MCF 10A (cell line): ENCODE measurements at regions not wholly inside any gene's neighbourhood (a gene's known extent, or its start where the extent isn't known, plus 50 kb on each side); places are given as distances from the start of the nearest gene placed in this dataset.

ENCODE experiments used
- BruUV-seq: library from RNA; stranded (reverse); fragments of 400-500 nt; replicated peaks from 2 replicates; lab custom pipeline; 2021; lab: Mats Ljungman, UMichigan
- CTCF ChIA-PET: fragments of 300-600 bp; sonication (Branson Sonifier 250); formaldehyde crosslinking; extraction: SDS; loops from one replicate; lab custom pipeline; 2021; ENCODE audit warnings: antibody characterized with exemption, inconsistent platforms; lab: Yijun Ruan, JAX
- POLR2A ChIA-PET: fragments of 300-600, 350-650 bp; sonication (Branson Sonifier 250); formaldehyde crosslinking; extraction: SDS; loops from one replicate; lab custom pipeline; 2020; ENCODE audit warnings: antibody characterized with exemption, inconsistent platforms; lab: Yijun Ruan, JAX
- DNase-seq: peaks from one replicate; pipeline ENCODE4 v3.0.0-alpha.2; 2018; ENCODE audit not compliant: unreplicated experiment
- H3K27ac Mint-ChIP-seq: one replicate; pipeline ENCODE4 v1.8.0; 2022; ENCODE audit warnings: mild to moderate bottlenecking, low read depth, mixed read lengths; ENCODE audit not compliant: unreplicated experiment
- H3K27me3 Mint-ChIP-seq: one replicate; pipeline ENCODE4 v1.8.0; 2022; ENCODE audit warnings: mixed read lengths; ENCODE audit not compliant: insufficient read depth, unreplicated experiment
- H3K36me3 Mint-ChIP-seq: one replicate; pipeline ENCODE4 v1.8.0; 2022; ENCODE audit warnings: mild to moderate bottlenecking, moderate library complexity, mixed read lengths; ENCODE audit not compliant: insufficient read depth, unreplicated experiment
- H3K4me1 Mint-ChIP-seq: one replicate; pipeline ENCODE4 v1.8.0; 2022; ENCODE audit warnings: mixed read lengths; ENCODE audit not compliant: insufficient read depth, unreplicated experiment
- H3K4me3 Mint-ChIP-seq: one replicate; pipeline ENCODE4 v1.8.0; 2022; ENCODE audit warnings: mild to moderate bottlenecking, moderate library complexity, mixed read lengths; ENCODE audit not compliant: unreplicated experiment
- H3K9me3 Mint-ChIP-seq: one replicate; pipeline ENCODE4 v1.8.0; 2022; ENCODE audit warnings: mixed read lengths; ENCODE audit not compliant: unreplicated experiment
- CTCF ChIP-seq: fragments of 200-600 bp; IDR thresholded peaks from one replicate; pipeline ENCODE4 v1.8.0; 2022; ENCODE audit warnings: antibody characterized with exemption, mild to moderate bottlenecking; ENCODE audit not compliant: unreplicated experiment
- intact Hi-C: fragments of 100-400 bp; cut with micrococcal nuclease; formaldehyde crosslinking; loops from 2 replicates; pipeline ENCODE4 v1.14.1; 2022

GRCh38 chr13:84940167-84940566 is 859.1 kb downstream of the SLITRK6 start:
- H3K4me1 Mint-ChIP-seq, result no peaks in the 10 kb centered on the region
- CTCF ChIA-PET, result no interaction called here
- intact Hi-C loops, result no loop called here
- no peak overlapping the region for H3K27ac Mint-ChIP-seq
- H3K4me3 Mint-ChIP-seq, result no peak overlapping the region
- no peaks in the 10 kb centered on the region for H3K27me3 Mint-ChIP-seq
- DNase-seq, result no peak
- POLR2A ChIA-PET, result no interaction called here
- peaks cover 9% of the 10 kb centered on the region for H3K9me3 Mint-ChIP-seq
- no peak for TF ChIP-seq CTCF
- no peaks in the 10 kb centered on the region for H3K36me3 Mint-ChIP-seq
- BruUV-seq, result no TSS peak

- H3K9me3 Mint-ChIP-seq, result no peaks in the 10 kb centered on the region
- H3K36me3 Mint-ChIP-seq, result peaks cover 7% of the 10 kb centered on the region
- no peaks in the 10 kb centered on the region for H3K4me1 Mint-ChIP-seq
- CTCF ChIA-PET, result interaction anchor here (0.6 kb wide), 1 partner anchor 652 kb away, joined by 4 read pairs; no protein-coding TSS in a partner anchor
- DNase-seq, result no peak
- intact Hi-C loops, result no loop called here
- POLR2A ChIA-PET, result no interaction called here
- H3K27ac Mint-ChIP-seq, result no peak overlapping the region
- TF ChIP-seq CTCF, result no peak
- H3K27me3 Mint-ChIP-seq, result no peaks in the 10 kb centered on the region
- no TSS peak for BruUV-seq
- peak overlapping the region; percentile 54 for H3K4me3 Mint-ChIP-seq
Measured at GRCh38 chr13:84934911-84935310, 864.3 kb downstream of the SLITRK6 start.

- no peak for TF ChIP-seq CTCF
- intact Hi-C loops, result no loop called here
- POLR2A ChIA-PET, result no interaction called here
- no peak overlapping the region for H3K27ac Mint-ChIP-seq
- no peak overlapping the region for H3K4me3 Mint-ChIP-seq
- H3K4me1 Mint-ChIP-seq, result no peaks in the 10 kb centered on the region
- H3K27me3 Mint-ChIP-seq, result no peaks in the 10 kb centered on the region
- H3K9me3 Mint-ChIP-seq, result no peaks in the 10 kb centered on the region
- no peak for DNase-seq
- peaks cover 7% of the 10 kb centered on the region for H3K36me3 Mint-ChIP-seq
- CTCF ChIA-PET, result interaction anchor here (0.6 kb wide), 1 partner anchor 784 kb away, joined by 3 read pairs; no protein-coding TSS in a partner anchor
- BruUV-seq, result no TSS peak
Measured at GRCh38 chr13:84933797-84934196, 865.4 kb downstream of the SLITRK6 start.

GRCh38 chr13:84931264-84931663 is 868.0 kb downstream of the SLITRK6 start:
- CTCF ChIA-PET, result no interaction called here
- no peaks in the 10 kb centered on the region for H3K9me3 Mint-ChIP-seq
- no peaks in the 10 kb centered on the region for H3K27me3 Mint-ChIP-seq
- POLR2A ChIA-PET, result no interaction called here
- no peak overlapping the region for H3K27ac Mint-ChIP-seq
- no peaks in the 10 kb centered on the region for H3K4me1 Mint-ChIP-seq
- no peak overlapping the region for H3K4me3 Mint-ChIP-seq
- BruUV-seq, result no TSS peak
- intact Hi-C loops, result no loop called here
- DNase-seq, result no peak
- H3K36me3 Mint-ChIP-seq, result peaks cover 7% of the 10 kb centered on the region
- no peak for TF ChIP-seq CTCF
